ENCODE measurements at regions not wholly inside any gene's neighbourhood (a gene's known extent, or its start where the extent isn't known, plus 50 kb on each side); places are given as distances from the start of the nearest gene placed in this dataset.

DNA sequence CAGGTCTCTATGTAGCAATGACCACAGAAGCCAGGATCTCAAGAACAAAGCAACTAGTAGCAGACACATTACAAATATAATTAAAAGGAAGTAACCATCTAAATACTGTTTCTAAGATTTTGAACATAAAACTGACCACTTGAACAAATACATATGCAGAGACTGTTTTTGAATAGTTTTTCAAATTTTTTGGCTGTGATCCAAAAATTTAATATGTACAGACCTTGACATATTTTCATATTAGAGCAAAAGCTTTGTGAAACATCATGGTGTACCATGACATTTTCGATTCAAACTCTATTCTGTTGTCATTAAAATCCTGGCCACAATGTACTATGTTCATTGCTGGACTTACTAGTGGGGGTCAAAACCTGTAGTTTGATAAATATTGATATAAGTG lies 126.5 kb downstream of the NUDT12 start:
- TF ChIP-seq RAD21 (conservative IDR thresholded peaks at IDR 0.05) (no peak), EZH2 (IDR thresholded peaks at IDR 0.05; ENCODE audit: borderline replicate concordance, insufficient read depth, low read length, poor library complexity, severe bottlenecking) (no peak), TAF1 (IDR thresholded peaks at IDR 0.05; ENCODE audit: low read depth) (no peak), POLR2AphosphoS5 (IDR thresholded peaks at IDR 0.05) (no peak), MXI1 (conservative IDR thresholded peaks at IDR 0.05; ENCODE audit: poor library complexity, severe bottlenecking) (no peak)
- Histone ChIP-seq H3K9ac (ENCODE audit: low read length) (no peak overlapping the region), H3K4me2 (ENCODE audit: low read length) (peak overlapping the region; percentile 23), H3F3A (ENCODE audit: insufficient read depth, low read length, poor library complexity, severe bottlenecking) (no peaks in the 10 kb centered on the region), H3K36me3 (ENCODE audit: insufficient read depth, low read length) (no peaks in the 10 kb centered on the region), H3K79me2 (replicated peaks; ENCODE audit: insufficient read depth, low read length) (no peaks in the 10 kb centered on the region), H3K27me3 (ENCODE audit: insufficient read depth, low read depth, low read length) (no peaks in the 10 kb centered on the region), H3K4me3 (ENCODE audit: low read length) (peak overlapping the region; percentile 40), H3K27ac (ENCODE audit: low read length) (peak overlapping the region; percentile 26), H3K9me2 (ENCODE audit: insufficient read depth, low read length) (no peaks in the 10 kb centered on the region), H2AFZ (ENCODE audit: low read depth, low read length) (no peak overlapping the region), H4K20me1 (ENCODE audit: insufficient read depth) (no peaks in the 10 kb centered on the region), H3K9me3 (ENCODE audit: low read length) (no peaks in the 10 kb centered on the region)

DNA sequence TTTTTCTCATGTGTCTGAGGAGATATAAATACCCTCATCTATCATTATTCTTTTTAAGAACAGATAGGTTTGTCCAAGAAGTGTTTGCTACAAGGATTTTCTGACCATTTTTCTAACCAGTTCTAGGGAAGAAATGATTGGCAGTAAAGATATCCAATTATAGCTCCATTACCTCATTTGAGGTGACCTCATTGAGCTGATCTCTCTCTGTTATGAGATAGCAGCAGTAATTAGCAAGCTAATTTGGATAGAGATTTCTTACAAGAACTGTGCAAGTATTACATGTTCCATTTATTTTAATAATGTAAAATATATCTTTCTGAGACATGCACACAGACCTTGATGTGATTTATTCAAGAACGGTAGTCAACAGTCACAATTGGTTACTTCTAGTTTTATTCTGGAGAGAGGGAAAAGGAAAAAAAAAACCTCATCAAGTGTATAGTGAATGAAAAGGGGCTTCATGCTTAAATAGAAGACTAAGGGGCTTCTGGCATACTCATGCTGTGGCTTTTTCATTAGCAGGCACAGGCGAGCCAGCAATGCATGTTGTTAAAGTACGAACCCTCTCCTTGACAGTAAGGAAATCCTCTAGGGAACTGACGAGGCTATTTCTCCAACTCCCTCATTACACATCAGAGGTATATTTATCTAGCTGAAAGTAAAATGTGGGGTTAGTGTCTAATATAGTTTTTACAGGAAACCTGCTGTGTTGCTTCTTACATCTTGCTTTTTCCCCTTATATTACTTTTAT lies 127.3 kb downstream of the NUDT12 start:
- Histone ChIP-seq H4K20me1 (ENCODE audit: insufficient read depth) (no peaks in the 10 kb centered on the region), H3K9me2 (ENCODE audit: insufficient read depth, low read length) (no peaks in the 10 kb centered on the region), H3K4me2 (ENCODE audit: low read length) (peak overlapping the region; percentile 23), H3K79me2 (replicated peaks; ENCODE audit: insufficient read depth, low read length) (no peaks in the 10 kb centered on the region), H3K9ac (ENCODE audit: low read length) (peak overlapping the region; percentile 10), H3K36me3 (ENCODE audit: insufficient read depth, low read length) (no peaks in the 10 kb centered on the region), H2AFZ (ENCODE audit: low read depth, low read length) (no peak overlapping the region), H3K27me3 (ENCODE audit: insufficient read depth, low read depth, low read length) (no peaks in the 10 kb centered on the region), H3K27ac (ENCODE audit: low read length) (peak overlapping the region; percentile 26), H3K4me3 (ENCODE audit: low read length) (peak overlapping the region; percentile 40), H3F3A (ENCODE audit: insufficient read depth, low read length, poor library complexity, severe bottlenecking) (no peaks in the 10 kb centered on the region), H3K9me3 (ENCODE audit: low read length) (no peaks in the 10 kb centered on the region)
- TF ChIP-seq POLR2AphosphoS5 (IDR thresholded peaks at IDR 0.05) (peak; percentile 53), SMC3 (conservative IDR thresholded peaks at IDR 0.05; ENCODE audit: poor library complexity) (no peak), EP300 (conservative IDR thresholded peaks at IDR 0.05; ENCODE audit: poor library complexity, severe bottlenecking) (peak; percentile 10)

DNA sequence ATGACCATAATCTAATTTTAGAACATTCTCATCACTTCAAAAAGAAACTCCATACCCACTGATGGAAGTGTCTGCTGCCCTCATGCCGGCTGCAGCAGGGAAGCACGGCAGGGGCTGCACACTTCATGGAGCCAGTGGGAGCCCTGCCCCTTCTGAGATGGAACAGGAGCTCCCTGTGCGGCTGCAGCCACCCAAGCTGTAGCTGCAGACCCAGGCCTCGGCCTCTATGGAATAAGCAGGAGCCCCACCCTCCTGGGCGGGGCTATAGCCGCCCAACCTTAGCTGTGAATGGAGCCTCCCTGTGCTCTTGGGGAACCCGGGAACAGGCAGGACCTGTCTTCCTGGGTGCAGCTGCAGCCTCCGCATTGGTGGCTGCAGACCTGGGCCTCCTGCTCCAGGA lies 128.5 kb downstream of the NUDT12 start:
- H3K27me3 ChIP-seq (ENCODE audit: insufficient read depth, low read depth, low read length) = no peaks in the 10 kb centered on the region
- no peaks in the 10 kb centered on the region for H4K20me1 ChIP-seq (ENCODE audit: insufficient read depth)
- no peak for TF ChIP-seq RAD21 (conservative IDR thresholded peaks at IDR 0.05)
- no peak for TF ChIP-seq TAF1 (IDR thresholded peaks at IDR 0.05; ENCODE audit: low read depth)
- no peak overlapping the region for H3K27ac ChIP-seq (ENCODE audit: low read length)
- no peak overlapping the region for H2AFZ ChIP-seq (ENCODE audit: low read depth, low read length)
- no peaks in the 10 kb centered on the region for H3K9me3 ChIP-seq (ENCODE audit: low read length)
- no peak overlapping the region for H3K4me2 ChIP-seq (ENCODE audit: low read length)
- H3K4me3 ChIP-seq (ENCODE audit: low read length) = no peak overlapping the region
- no peaks in the 10 kb centered on the region for H3K36me3 ChIP-seq (ENCODE audit: insufficient read depth, low read length)
- no peak overlapping the region for H3K9ac ChIP-seq (ENCODE audit: low read length)
- no peaks in the 10 kb centered on the region for H3F3A ChIP-seq (ENCODE audit: insufficient read depth, low read length, poor library complexity, severe bottlenecking)
- H3K79me2 ChIP-seq (replicated peaks; ENCODE audit: insufficient read depth, low read length) = no peaks in the 10 kb centered on the region
- no peaks in the 10 kb centered on the region for H3K9me2 ChIP-seq (ENCODE audit: insufficient read depth, low read length)

DNA sequence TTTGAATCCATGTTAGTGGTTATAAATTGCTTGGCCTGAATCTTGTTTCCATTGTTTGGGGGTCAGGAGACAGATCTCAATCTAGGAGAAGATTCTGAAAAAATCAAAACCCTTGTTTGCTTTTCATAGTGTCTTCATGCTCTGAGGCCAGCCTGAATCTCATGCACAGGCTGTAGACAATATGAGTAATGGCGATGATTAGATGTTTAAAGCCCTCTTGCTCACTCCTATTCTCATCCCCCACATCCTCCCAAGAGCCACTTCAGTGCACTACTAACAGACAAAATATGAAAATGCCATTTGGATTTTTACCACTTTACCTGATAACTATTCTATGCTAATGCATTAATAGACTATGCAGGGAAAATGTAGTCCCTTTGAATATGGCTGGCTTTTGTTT lies 129.4 kb downstream of the NUDT12 start:
- Histone ChIP-seq H3K4me3 (ENCODE audit: low read length) (no peak overlapping the region), H2AFZ (ENCODE audit: low read depth, low read length) (no peak overlapping the region), H3K4me2 (ENCODE audit: low read length) (no peak overlapping the region), H3K79me2 (replicated peaks; ENCODE audit: insufficient read depth, low read length) (no peaks in the 10 kb centered on the region), H4K20me1 (ENCODE audit: insufficient read depth) (no peaks in the 10 kb centered on the region), H3K27me3 (ENCODE audit: insufficient read depth, low read depth, low read length) (no peaks in the 10 kb centered on the region), H3K9ac (ENCODE audit: low read length) (no peak overlapping the region), H3F3A (ENCODE audit: insufficient read depth, low read length, poor library complexity, severe bottlenecking) (no peaks in the 10 kb centered on the region), H3K9me3 (ENCODE audit: low read length) (no peaks in the 10 kb centered on the region), H3K9me2 (ENCODE audit: insufficient read depth, low read length) (no peaks in the 10 kb centered on the region), H3K36me3 (ENCODE audit: insufficient read depth, low read length) (no peaks in the 10 kb centered on the region), H3K27ac (ENCODE audit: low read length) (no peak overlapping the region)
- TF ChIP-seq, protein P1, sequence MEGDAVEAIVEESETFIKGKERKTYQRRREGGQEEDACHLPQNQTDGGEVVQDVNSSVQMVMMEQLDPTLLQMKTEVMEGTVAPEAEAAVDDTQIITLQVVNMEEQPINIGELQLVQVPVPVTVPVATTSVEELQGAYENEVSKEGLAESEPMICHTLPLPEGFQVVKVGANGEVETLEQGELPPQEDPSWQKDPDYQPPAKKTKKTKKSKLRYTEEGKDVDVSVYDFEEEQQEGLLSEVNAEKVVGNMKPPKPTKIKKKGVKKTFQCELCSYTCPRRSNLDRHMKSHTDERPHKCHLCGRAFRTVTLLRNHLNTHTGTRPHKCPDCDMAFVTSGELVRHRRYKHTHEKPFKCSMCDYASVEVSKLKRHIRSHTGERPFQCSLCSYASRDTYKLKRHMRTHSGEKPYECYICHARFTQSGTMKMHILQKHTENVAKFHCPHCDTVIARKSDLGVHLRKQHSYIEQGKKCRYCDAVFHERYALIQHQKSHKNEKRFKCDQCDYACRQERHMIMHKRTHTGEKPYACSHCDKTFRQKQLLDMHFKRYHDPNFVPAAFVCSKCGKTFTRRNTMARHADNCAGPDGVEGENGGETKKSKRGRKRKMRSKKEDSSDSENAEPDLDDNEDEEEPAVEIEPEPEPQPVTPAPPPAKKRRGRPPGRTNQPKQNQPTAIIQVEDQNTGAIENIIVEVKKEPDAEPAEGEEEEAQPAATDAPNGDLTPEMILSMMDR (IDR thresholded peaks at IDR 0.05; ENCODE audit: poor library complexity, severe bottlenecking) = no peak
